Brain pericyte (primary cell): ENCODE measurements at regions not wholly inside any gene's neighbourhood (a gene's known extent, or its start where the extent isn't known, plus 50 kb on each side); places are given as distances from the start of the nearest gene placed in this dataset.
"Not testable (repeated sequence)": the region's sequence is repeated elsewhere in the genome, so short reads cannot be mapped to it uniquely, and the experiment has no call there.

Experiments
- DNase-seq: peaks from one replicate; pipeline ENCODE4 v3.0.0-alpha.2; 2012; ENCODE audit warnings: low read depth, low spot score

GRCh38 chr5:124551939-124552279 lies 194.5 kb downstream of the ZNF608 start:
- no peak for DNase-seq

GRCh38 chr5:124550731-124551130 lies 195.7 kb downstream of the ZNF608 start:
- no peak for DNase-seq

- DNase-seq = no peak
These were observed 196.5 kb downstream of the ZNF608 start for GRCh38 chr5:124549891-124550436.

GRCh38 chr5:124546643-124547042 lies 199.8 kb downstream of the ZNF608 start:
- DNase-seq = no peak

- no peak for DNase-seq
These were observed 201.9 kb downstream of the ZNF608 start for GRCh38 chr5:124544366-124545055.

GRCh38 chr5:124538931-124539330 lies 207.5 kb downstream of the ZNF608 start:
- DNase-seq = no peak

GRCh38 chr5:124538191-124538590 lies 208.2 kb downstream of the ZNF608 start:
- DNase-seq = no peak

- no peak for DNase-seq
These were observed 208.9 kb downstream of the ZNF608 start for GRCh38 chr5:124537522-124537921.

- no peak for DNase-seq
These were observed 209.3 kb downstream of the ZNF608 start for GRCh38 chr5:124537107-124537506.

GRCh38 chr5:124536333-124536732 lies 210.1 kb downstream of the ZNF608 start:
- DNase-seq = no peak

GRCh38 chr5:124530916-124531315 lies 215.5 kb downstream of the ZNF608 start:
- DNase-seq = no peak

- DNase-seq = no peak
These were observed 217.6 kb downstream of the ZNF608 start for GRCh38 chr5:124528838-124529237.

GRCh38 chr5:124527220-124527991 lies 219.0 kb downstream of the ZNF608 start:
- no peak for DNase-seq

GRCh38 chr5:124526079-124526478 lies 220.4 kb downstream of the ZNF608 start:
- DNase-seq = not testable (repeated sequence)

GRCh38 chr5:124524552-124525232 lies 221.7 kb downstream of the ZNF608 start:
- DNase-seq = no peak

- DNase-seq = no peak
These were observed 222.5 kb downstream of the ZNF608 start for GRCh38 chr5:124523897-124524296.

- DNase-seq = no peak
These were observed 223.4 kb downstream of the ZNF608 start for GRCh38 chr5:124522992-124523391.

- DNase-seq = no peak
These were observed 224.8 kb downstream of the ZNF608 start for GRCh38 chr5:124521461-124522230.

- no peak for DNase-seq
These were observed 227.0 kb downstream of the ZNF608 start for GRCh38 chr5:124519396-124519795.

GRCh38 chr5:124516567-124516966 lies 229.9 kb downstream of the ZNF608 start:
- DNase-seq = no peak

GRCh38 chr5:124515497-124516245 lies 230.8 kb downstream of the ZNF608 start:
- no peak for DNase-seq
